Ishikawa (cell line): ENCODE measurements at regions not wholly inside any gene's neighbourhood (a gene's known extent, or its start where the extent isn't known, plus 50 kb on each side); places are given as distances from the start of the nearest gene placed in this dataset.

Experiments
- CEBPB ChIP-seq: IDR thresholded peaks from 2 replicates; pipeline ENCODE4 v1.6.1; 2012
- CREB1 ChIP-seq: IDR thresholded peaks from 2 replicates; pipeline ENCODE4 v1.6.1; 2012; ENCODE audit warnings: low read depth
- EGR1 ChIP-seq: IDR thresholded peaks from 2 replicates; pipeline ENCODE4 v1.6.1; 2012
- EP300 ChIP-seq: IDR thresholded peaks from 2 replicates; pipeline ENCODE4 v1.6.1; 2012; ENCODE audit warnings: borderline replicate concordance
- FOXM1 ChIP-seq: IDR thresholded peaks from 2 replicates; pipeline ENCODE4 v1.6.1; 2012; ENCODE audit warnings: low read depth, borderline replicate concordance
- NFIC ChIP-seq: IDR thresholded peaks from 2 replicates; pipeline ENCODE4 v1.6.1; 2012
- RAD21 ChIP-seq: IDR thresholded peaks from 2 replicates; pipeline ENCODE4 v1.6.1; 2012; ENCODE audit warnings: low read depth
- TAF1 ChIP-seq: IDR thresholded peaks from 2 replicates; pipeline ENCODE4 v1.6.1; 2012; ENCODE audit warnings: low read depth, mild to moderate bottlenecking
- TCF12 ChIP-seq: IDR thresholded peaks from 2 replicates; pipeline ENCODE4 v1.6.1; 2012; ENCODE audit warnings: low read depth
- TEAD4 ChIP-seq: IDR thresholded peaks from 2 replicates; pipeline ENCODE4 v1.6.1; 2012
- YY1 ChIP-seq: IDR thresholded peaks from 2 replicates; pipeline ENCODE4 v1.6.1; 2012; ENCODE audit warnings: low read depth
- ZBTB7A ChIP-seq: IDR thresholded peaks from 2 replicates; pipeline ENCODE4 v1.6.1; 2012; ENCODE audit warnings: low read depth
- TF ChIP-seq, protein P1 (sequence below): IDR thresholded peaks from 2 replicates; pipeline ENCODE4 v1.6.1; 2012
- TF ChIP-seq, protein P2 (sequence below): IDR thresholded peaks from 2 replicates; pipeline ENCODE4 v1.6.1; 2012; ENCODE audit warnings: low read depth, mild to moderate bottlenecking
- TF ChIP-seq, protein P3 (sequence below): IDR thresholded peaks from 2 replicates; pipeline ENCODE4 v1.6.1; 2012

GRCh38 chr2:2641541-2642410 lies 310.7 kb upstream of the MYT1L start:
- TF ChIP-seq EP300 (no peak), EGR1 (no peak), FOXM1 (no peak), ZBTB7A (no peak), NFIC (no peak), YY1 (no peak), TCF12 (no peak), TEAD4 (no peak), RAD21 (no peak), CEBPB (no peak), TAF1 (no peak), CREB1 (no peak)
- TF ChIP-seq, protein P1, sequence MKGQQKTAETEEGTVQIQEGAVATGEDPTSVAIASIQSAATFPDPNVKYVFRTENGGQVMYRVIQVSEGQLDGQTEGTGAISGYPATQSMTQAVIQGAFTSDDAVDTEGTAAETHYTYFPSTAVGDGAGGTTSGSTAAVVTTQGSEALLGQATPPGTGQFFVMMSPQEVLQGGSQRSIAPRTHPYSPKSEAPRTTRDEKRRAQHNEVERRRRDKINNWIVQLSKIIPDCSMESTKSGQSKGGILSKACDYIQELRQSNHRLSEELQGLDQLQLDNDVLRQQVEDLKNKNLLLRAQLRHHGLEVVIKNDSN: no peak
- TF ChIP-seq, protein P2, sequence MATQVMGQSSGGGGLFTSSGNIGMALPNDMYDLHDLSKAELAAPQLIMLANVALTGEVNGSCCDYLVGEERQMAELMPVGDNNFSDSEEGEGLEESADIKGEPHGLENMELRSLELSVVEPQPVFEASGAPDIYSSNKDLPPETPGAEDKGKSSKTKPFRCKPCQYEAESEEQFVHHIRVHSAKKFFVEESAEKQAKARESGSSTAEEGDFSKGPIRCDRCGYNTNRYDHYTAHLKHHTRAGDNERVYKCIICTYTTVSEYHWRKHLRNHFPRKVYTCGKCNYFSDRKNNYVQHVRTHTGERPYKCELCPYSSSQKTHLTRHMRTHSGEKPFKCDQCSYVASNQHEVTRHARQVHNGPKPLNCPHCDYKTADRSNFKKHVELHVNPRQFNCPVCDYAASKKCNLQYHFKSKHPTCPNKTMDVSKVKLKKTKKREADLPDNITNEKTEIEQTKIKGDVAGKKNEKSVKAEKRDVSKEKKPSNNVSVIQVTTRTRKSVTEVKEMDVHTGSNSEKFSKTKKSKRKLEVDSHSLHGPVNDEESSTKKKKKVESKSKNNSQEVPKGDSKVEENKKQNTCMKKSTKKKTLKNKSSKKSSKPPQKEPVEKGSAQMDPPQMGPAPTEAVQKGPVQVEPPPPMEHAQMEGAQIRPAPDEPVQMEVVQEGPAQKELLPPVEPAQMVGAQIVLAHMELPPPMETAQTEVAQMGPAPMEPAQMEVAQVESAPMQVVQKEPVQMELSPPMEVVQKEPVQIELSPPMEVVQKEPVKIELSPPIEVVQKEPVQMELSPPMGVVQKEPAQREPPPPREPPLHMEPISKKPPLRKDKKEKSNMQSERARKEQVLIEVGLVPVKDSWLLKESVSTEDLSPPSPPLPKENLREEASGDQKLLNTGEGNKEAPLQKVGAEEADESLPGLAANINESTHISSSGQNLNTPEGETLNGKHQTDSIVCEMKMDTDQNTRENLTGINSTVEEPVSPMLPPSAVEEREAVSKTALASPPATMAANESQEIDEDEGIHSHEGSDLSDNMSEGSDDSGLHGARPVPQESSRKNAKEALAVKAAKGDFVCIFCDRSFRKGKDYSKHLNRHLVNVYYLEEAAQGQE: no peak
- TF ChIP-seq, protein P3, sequence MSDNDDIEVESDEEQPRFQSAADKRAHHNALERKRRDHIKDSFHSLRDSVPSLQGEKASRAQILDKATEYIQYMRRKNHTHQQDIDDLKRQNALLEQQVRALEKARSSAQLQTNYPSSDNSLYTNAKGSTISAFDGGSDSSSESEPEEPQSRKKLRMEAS: no peak

- no peak for TF ChIP-seq EP300
- TF ChIP-seq EGR1: no peak
- no peak for TF ChIP-seq ZBTB7A
- TF ChIP-seq, protein P2: no peak
These were observed 309.7 kb upstream of the MYT1L start for GRCh38 chr2:2640818-2641217.

DNA sequence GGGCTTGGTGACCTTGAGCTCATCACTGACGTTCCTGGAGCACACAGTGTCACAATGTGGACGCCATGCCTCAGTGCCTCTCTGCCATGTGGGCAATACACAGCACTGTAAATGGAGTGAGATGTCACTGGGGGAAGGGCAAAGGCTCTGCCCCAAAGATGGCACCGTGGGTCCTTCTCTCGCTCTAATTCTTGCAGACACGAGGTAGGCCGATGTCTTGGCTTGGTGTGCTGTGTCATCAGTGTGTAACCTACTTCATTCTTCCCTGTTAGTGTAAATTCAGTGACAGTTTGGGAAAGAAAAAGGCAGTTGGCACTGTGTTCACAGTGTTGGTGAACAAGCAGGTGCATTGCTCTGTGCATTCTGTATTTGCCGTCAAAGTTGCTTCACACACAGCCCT lies 309.3 kb upstream of the MYT1L start:
- TF ChIP-seq CEBPB (no peak), TCF12 (no peak), TAF1 (no peak), RAD21 (no peak), CREB1 (no peak), FOXM1 (no peak), TEAD4 (no peak), YY1 (no peak), EGR1 (no peak), EP300 (no peak), ZBTB7A (no peak), NFIC (no peak)
- TF ChIP-seq, protein P1: no peak
- TF ChIP-seq, protein P2: no peak
- TF ChIP-seq, protein P3: no peak

DNA sequence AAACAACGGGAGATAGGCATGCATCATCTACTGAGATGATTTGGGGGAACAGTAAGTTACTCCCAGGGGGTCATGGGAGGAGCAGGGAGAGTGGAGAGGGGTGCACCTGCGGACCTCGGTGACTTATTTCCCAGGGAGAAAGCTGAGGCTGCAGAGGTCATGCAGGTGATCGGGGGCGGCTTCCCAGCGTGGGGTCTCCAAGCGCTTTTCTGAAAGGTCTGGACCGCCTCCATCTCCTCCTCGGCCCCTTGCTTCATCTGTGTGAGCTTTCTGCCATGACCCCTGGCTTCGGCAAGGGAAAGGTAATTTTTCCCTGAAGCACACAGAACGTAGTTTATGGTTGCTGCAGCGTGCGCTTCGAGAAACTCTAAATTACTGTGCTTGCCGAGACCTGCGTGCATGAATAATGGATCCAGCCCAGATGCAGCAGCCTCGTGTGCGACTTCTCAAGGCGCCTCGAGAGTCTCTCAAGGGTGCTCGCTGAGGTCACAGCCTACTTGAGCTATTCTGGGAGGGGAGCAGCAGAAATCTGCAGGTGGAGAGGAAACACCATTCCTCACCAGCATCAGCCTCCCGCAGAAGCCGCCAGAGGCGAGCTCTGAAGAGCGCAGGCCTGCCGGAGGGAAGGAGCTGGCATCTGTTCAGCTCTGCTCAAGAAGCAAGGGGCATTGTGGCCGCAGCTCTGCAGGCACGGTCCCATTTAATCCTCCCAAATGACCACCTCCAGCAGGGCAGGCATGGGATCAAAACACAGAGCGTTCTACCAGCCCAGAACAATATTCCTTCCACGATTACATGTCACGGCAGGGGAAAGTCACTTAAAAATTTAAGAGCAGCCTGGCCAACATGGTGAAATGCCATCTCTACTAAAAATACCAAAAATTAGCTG lies 308.4 kb upstream of the MYT1L start:
- TF ChIP-seq ZBTB7A: no peak
- no peak for TF ChIP-seq RAD21
- no peak for TF ChIP-seq EP300
- TF ChIP-seq, protein P2: no peak
- TF ChIP-seq CEBPB: no peak
- no peak for TF ChIP-seq EGR1
- TF ChIP-seq, protein P3: no peak
- TF ChIP-seq, protein P1: no peak
- no peak for TF ChIP-seq TAF1
- no peak for TF ChIP-seq YY1
- TF ChIP-seq TEAD4: no peak
- no peak for TF ChIP-seq FOXM1
- TF ChIP-seq TCF12: no peak
- TF ChIP-seq NFIC: no peak
- TF ChIP-seq CREB1: no peak
